ENCODE measurements at regions not wholly inside any gene's neighbourhood (a gene's known extent, or its start where the extent isn't known, plus 50 kb on each side); places are given as distances from the start of the nearest gene placed in this dataset.

- DNase-seq (ENCODE audit: low spot score) = no peak
Observed at GRCh38 chr2:176647325-176648165, 378.3 kb downstream of the MTX2 start.

GRCh38 chr2:176648700-176649297, 379.6 kb downstream of the MTX2 start:
- no peak for DNase-seq (ENCODE audit: low spot score)

- DNase-seq (ENCODE audit: low spot score) = no peak
Observed at GRCh38 chr2:176650104-176650837, 381.0 kb downstream of the MTX2 start.

- no peak for DNase-seq (ENCODE audit: low spot score)
Observed at GRCh38 chr2:176650838-176651555, 381.8 kb downstream of the MTX2 start.

- peak; percentile 72 for DNase-seq (ENCODE audit: low spot score)
Observed at GRCh38 chr2:176652300-176653182, 383.3 kb downstream of the MTX2 start.

GRCh38 chr2:176653479-176654443, 384.5 kb downstream of the MTX2 start:
- DNase-seq (ENCODE audit: low spot score) = peak; percentile 85

GRCh38 chr2:176656038-176656775, 387.0 kb downstream of the MTX2 start:
- no peak for DNase-seq (ENCODE audit: low spot score)

GRCh38 chr2:176656776-176657140, 387.5 kb downstream of the MTX2 start:
- no peak for DNase-seq (ENCODE audit: low spot score)

GRCh38 chr2:176657393-176657792, 388.2 kb downstream of the MTX2 start:
- no peak for DNase-seq (ENCODE audit: low spot score)

- DNase-seq (ENCODE audit: low spot score) = no peak
Observed at GRCh38 chr2:176658708-176659107, 389.5 kb downstream of the MTX2 start.

GRCh38 chr2:176662753-176663152, 393.5 kb downstream of the MTX2 start:
- no peak for DNase-seq (ENCODE audit: low spot score)

- no peak for DNase-seq (ENCODE audit: low spot score)
Observed at GRCh38 chr2:176664478-176664877, 395.2 kb downstream of the MTX2 start.

- no peak for DNase-seq (ENCODE audit: low spot score)
Observed at GRCh38 chr2:176665086-176665485, 395.8 kb downstream of the MTX2 start.

- DNase-seq (ENCODE audit: low spot score) = no peak
Observed at GRCh38 chr2:176668912-176669311, 399.7 kb downstream of the MTX2 start.

- no peak for DNase-seq (ENCODE audit: low spot score)
Observed at GRCh38 chr2:176669398-176670174, 400.3 kb downstream of the MTX2 start.

GRCh38 chr2:176675271-176675949, 406.2 kb downstream of the MTX2 start:
- DNase-seq (ENCODE audit: low spot score) = no peak

GRCh38 chr2:176677746-176678265, 408.6 kb downstream of the MTX2 start:
- no peak for DNase-seq (ENCODE audit: low spot score)

GRCh38 chr2:176678571-176678970, 409.3 kb downstream of the MTX2 start:
- DNase-seq (ENCODE audit: low spot score) = no peak

All from A172 (cell line).